HFF-Myc (cell line): ENCODE measurements at regions not wholly inside any gene's neighbourhood (a gene's known extent, or its start where the extent isn't known, plus 50 kb on each side); places are given as distances from the start of the nearest gene placed in this dataset.

Experiments used
- DNase-seq: peaks from one replicate; pipeline ENCODE4 v3.0.0-alpha.2; 2011; ENCODE audit warnings: low read depth; ENCODE audit errors: extremely low read depth
- H3K4me3 ChIP-seq: replicated peaks from 2 replicates; pipeline ENCODE4 v1.5.1; 2011; ENCODE audit warnings: low read depth, mild to moderate bottlenecking, control low read depth, low read length
- CTCF ChIP-seq: IDR thresholded peaks from 2 replicates; pipeline ENCODE4 v1.5.1; 2012; ENCODE audit warnings: mild to moderate bottlenecking, low read depth, low read length, control low read depth; ENCODE audit errors: missing control alignments

GRCh38 chr2:75772908-75773630 is 62.4 kb upstream of the GCFC2 start:
- no peak for DNase-seq
- no peak for TF ChIP-seq CTCF
- H3K4me3 ChIP-seq = no peak overlapping the region

GRCh38 chr2:75765798-75766197 is 55.1 kb upstream of the GCFC2 start:
- TF ChIP-seq CTCF = no peak
- no peak for DNase-seq
- no peak overlapping the region for H3K4me3 ChIP-seq

- no peak for TF ChIP-seq CTCF
- DNase-seq = no peak
- no peak overlapping the region for H3K4me3 ChIP-seq
Observed at GRCh38 chr2:75764611-75765010, 53.9 kb upstream of the GCFC2 start.
